HCT116 (cell line): ENCODE measurements at regions not wholly inside any gene's neighbourhood (a gene's known extent, or its start where the extent isn't known, plus 50 kb on each side); places are given as distances from the start of the nearest gene placed in this dataset.

Source experiments
- ATAC-seq: fragments of 200-7000 bp; cut with Tn5 transposase; 2 replicates; pipeline ENCODE4 v1.9.1; 2020; ENCODE audit warnings: mild to moderate bottlenecking, moderate library complexity
- BruUV-seq: library from RNA; stranded (reverse); fragments of 400-500 nt; replicated peaks from 2 replicates; lab custom pipeline; 2021; lab: Mats Ljungman, UMichigan
- CTCF ChIA-PET: fragments of 300-600 bp; sonication (Branson Sonifier 250); formaldehyde crosslinking; loops from one replicate; lab custom pipeline; 2021; ENCODE audit warnings: antibody characterized with exemption; lab: Charles Lee
- POLR2A ChIA-PET: fragments of 300-600, 350-600 bp; sonication (Branson Sonifier 250); formaldehyde crosslinking; loops from one replicate; lab custom pipeline; 2021; ENCODE audit warnings: antibody characterized with exemption; lab: Charles Lee
- RAD21 ChIA-PET, 2 experiments: fragments of 300-600 bp; sonication (Branson Sonifier 250); formaldehyde crosslinking; loops; one replicate each; lab custom pipeline; 2023; ENCODE audit warnings: low total read pairs in 2 of 2; ENCODE audit not compliant: uncharacterized antibody in 2 of 2, unreplicated experiment in 2 of 2, low non-redundant PET in 1 of 2; lab: Charles Lee
- DNase-seq: peaks from one replicate; pipeline ENCODE4 v3.0.0-alpha.2; 2010; ENCODE audit warnings: low read depth, low spot score
- H2AFZ ChIP-seq: fragments of 200-600 bp; shearing (Covaris generic), sonication (generic); 2 replicates; pipeline ENCODE4 v1.6.1; 2017; ENCODE audit warnings: low read depth, mixed run types, mixed read lengths, antibody characterized with exemption, low read length; ENCODE audit not compliant: poor library complexity, severe bottlenecking
- H3K27ac ChIP-seq: 2 replicates; pipeline ENCODE4 v1.5.1; 2012; ENCODE audit warnings: low read depth, low read length
- H3K27me3 ChIP-seq: fragments of 200-600 bp; sonication (generic); 2 replicates; pipeline ENCODE4 v1.6.1; 2016; ENCODE audit warnings: mixed run types, low read length, mixed read lengths; ENCODE audit not compliant: insufficient read depth
- H3K36me3 ChIP-seq, 2 experiments: fragments of 200-500 bp in 1 of 2; fragments of 200-600 bp in 1 of 2; sonication (Bioruptor generic) in 1 of 2; sonication (generic) in 1 of 2; 2 replicates each; pipeline versions ENCODE4 v1.5.1 to v1.6.1; 2014 to 2016; ENCODE audit warnings: low read length in 2 of 2, inconsistent platforms in 1 of 2, mixed read lengths in 1 of 2, mixed run types in 1 of 2; ENCODE audit not compliant: insufficient read depth in 2 of 2, control insufficient read depth in 1 of 2
- H3K4me1 ChIP-seq, 2 experiments: fragments of 200-600 bp in 1 of 2; sonication (generic) in 1 of 2; 2 replicates each; pipeline versions ENCODE4 v1.5.1 to v1.6.1; 2012 to 2017; ENCODE audit warnings: low read length in 2 of 2, inconsistent platforms in 1 of 2, mild to moderate bottlenecking in 1 of 2, mixed read lengths in 1 of 2, mixed run types in 1 of 2, moderate library complexity in 1 of 2; ENCODE audit not compliant: insufficient read depth in 2 of 2, control insufficient read depth in 1 of 2
- H3K4me2 ChIP-seq: fragments of 200-600 bp; sonication (generic); 2 replicates; pipeline ENCODE4 v1.6.1; 2017; ENCODE audit warnings: mixed run types, low read length, mixed read lengths
- H3K4me3 ChIP-seq, 2 experiments: fragments of 200-600 bp in 1 of 2; sonication (generic) in 1 of 2; replicated peaks in 1 of 2; 2 replicates each; pipeline ENCODE4 v1.5.1; 2011 to 2016; ENCODE audit warnings: low read length in 2 of 2, control low read depth in 1 of 2, low read depth in 1 of 2, mild to moderate bottlenecking in 1 of 2, mixed read lengths in 1 of 2, mixed run types in 1 of 2
- H3K79me2 ChIP-seq: fragments of 200-600 bp; sonication (generic); 2 replicates; pipeline ENCODE4 v1.6.1; 2017; ENCODE audit warnings: mild to moderate bottlenecking, mixed run types, low read length, moderate library complexity, mixed read lengths; ENCODE audit not compliant: insufficient read depth
- H3K9ac ChIP-seq: fragments of 200-600 bp; sonication (generic); 2 replicates; pipeline ENCODE4 v1.6.1; 2016; ENCODE audit warnings: low read length, mixed read lengths
- H3K9me2 ChIP-seq: fragments of 200-600 bp; sonication (generic), shearing (Covaris generic); 2 replicates; pipeline ENCODE4 v1.6.1; 2017; ENCODE audit warnings: mixed run types, mild to moderate bottlenecking, moderate library complexity; ENCODE audit not compliant: insufficient read depth
- H3K9me3 ChIP-seq, 2 experiments: fragments of 200-500 bp in 1 of 2; fragments of 200-600 bp in 1 of 2; sonication (Bioruptor generic) in 1 of 2; sonication (generic) in 1 of 2; 2 replicates each; pipeline ENCODE4 v1.6.1; 2014 to 2017; ENCODE audit warnings: low read length in 2 of 2, mixed read lengths in 2 of 2, inconsistent platforms in 1 of 2, low read depth in 1 of 2, mild to moderate bottlenecking in 1 of 2, mixed run types in 1 of 2, moderate library complexity in 1 of 2; ENCODE audit not compliant: control insufficient read depth in 1 of 2, insufficient read depth in 1 of 2
- H4K20me1 ChIP-seq: fragments of 200-600 bp; sonication (generic), shearing (Covaris generic); 2 replicates; pipeline ENCODE4 v1.6.1; 2017; ENCODE audit warnings: mixed run types, mild to moderate bottlenecking, moderate library complexity; ENCODE audit not compliant: insufficient read depth
- CBX3 ChIP-seq: IDR thresholded peaks from 2 replicates; pipeline ENCODE4 v1.6.1; 2012; ENCODE audit warnings: low read depth
- CTCF ChIP-seq, 3 experiments: fragments of 200-600 bp in 1 of 3; sonication (generic) in 1 of 3; IDR thresholded peaks in 2 of 3; conservative IDR thresholded peaks in 1 of 3; 2 replicates each; pipeline ENCODE4 v1.5.1; 2012 to 2017; ENCODE audit warnings: low read depth in 2 of 3, low read length in 2 of 3, antibody characterized with exemption in 1 of 3, borderline replicate concordance in 1 of 3, control low read depth in 1 of 3, mild to moderate bottlenecking in 1 of 3, mixed read lengths in 1 of 3, mixed run types in 1 of 3, moderate library complexity in 1 of 3; ENCODE audit not compliant: insufficient read depth in 1 of 3
- ELF1 ChIP-seq: IDR thresholded peaks from 2 replicates; pipeline ENCODE4 v1.6.1; 2012; ENCODE audit warnings: low read depth, borderline replicate concordance
- FOSL1 ChIP-seq: IDR thresholded peaks from 2 replicates; pipeline ENCODE4 v1.6.1; 2012; ENCODE audit warnings: low read depth
- RAD21 ChIP-seq: IDR thresholded peaks from 2 replicates; pipeline ENCODE4 v1.6.1; 2012; ENCODE audit warnings: low read depth, mild to moderate bottlenecking
- REST ChIP-seq: IDR thresholded peaks from 2 replicates; pipeline ENCODE4 v1.6.1; 2012; ENCODE audit warnings: low read depth
- SP1 ChIP-seq: IDR thresholded peaks from 2 replicates; pipeline ENCODE4 v1.6.1; 2012; ENCODE audit warnings: low read depth
- SRF ChIP-seq: IDR thresholded peaks from 2 replicates; pipeline ENCODE4 v1.6.1; 2012; ENCODE audit warnings: low read depth
- TCF7L2 ChIP-seq: IDR thresholded peaks from 2 replicates; pipeline ENCODE4 v1.7.0; 2011; ENCODE audit warnings: borderline replicate concordance, inconsistent platforms; ENCODE audit not compliant: insufficient read depth, insufficient read length; ENCODE audit errors: extremely low read depth
- ZBTB33 ChIP-seq: IDR thresholded peaks from 2 replicates; pipeline ENCODE4 v1.6.1; 2011; ENCODE audit warnings: mild to moderate bottlenecking, low read length, moderate library complexity; ENCODE audit not compliant: insufficient replicate concordance; ENCODE audit errors: extremely low read depth
- ZFX ChIP-seq: fragments of 450-650 bp; IDR thresholded peaks from 2 replicates; pipeline ENCODE4 v1.6.1; 2017
- ZNF274 ChIP-seq: fragments of 200-500 bp; sonication (Bioruptor generic); IDR thresholded peaks from 2 replicates; pipeline ENCODE4 v1.6.1; 2014; ENCODE audit warnings: mild to moderate bottlenecking, low read depth, low read length, inconsistent platforms
- intact Hi-C: fragments of 100-400 bp; cut with micrococcal nuclease; formaldehyde crosslinking; loops from 2 replicates; pipeline ENCODE4 v1.10.0; 2022

- Histone ChIP-seq H3K4me2 (no peak overlapping the region), H4K20me1 (no peaks in the 10 kb centered on the region), H3K4me1 (peaks cover 9 to 16% of the 10 kb centered on the region in 2 experiments; a peak in 3 of 4 replicates), H3K27ac (no peak overlapping the region), H3K79me2 (no peaks in the 10 kb centered on the region), H3K36me3 (no peaks in the 10 kb centered on the region), H3K27me3 (no peaks in the 10 kb centered on the region), H3K9me2 (no peaks in the 10 kb centered on the region), H3K9ac (no peak overlapping the region), H3K9me3 (no peaks in the 10 kb centered on the region), H3K4me3 (no peak overlapping the region), H2AFZ (no peak overlapping the region)
- CTCF ChIA-PET = interaction anchor here (1.0 to 2.4 kb wide), 2 partner anchors 151 to 246 kb away, joined by 5 to 9 read pairs; no protein-coding TSS in a partner anchor
- intact Hi-C loops = no loop called here
- no peak for DNase-seq
- TF ChIP-seq RAD21 (peak; percentile 32; the same call in 1 of the 2 replicates), ELF1 (no peak)
- RAD21 ChIA-PET = no interaction called here
- POLR2A ChIA-PET = no interaction called here
- ATAC-seq = no peak
- BruUV-seq = no TSS peak
These were observed 126.9 kb downstream of the PALM2AKAP2 start for GRCh38 chr9:109906766-109907382.

GRCh38 chr9:109907400-109907799 lies 127.4 kb downstream of the PALM2AKAP2 start:
- ATAC-seq (no peak), DNase-seq (no peak)
- Histone ChIP-seq H3K79me2 (no peaks in the 10 kb centered on the region), H3K27me3 (no peaks in the 10 kb centered on the region), H3K4me2 (no peak overlapping the region), H3K36me3 (no peaks in the 10 kb centered on the region), H3K9me2 (no peaks in the 10 kb centered on the region), H4K20me1 (no peaks in the 10 kb centered on the region), H3K9me3 (no peaks in the 10 kb centered on the region), H3K9ac (no peak overlapping the region), H3K4me3 (no peak overlapping the region), H3K4me1 (peaks cover 9 to 19% of the 10 kb centered on the region in 2 experiments; a peak in 3 of 4 replicates), H2AFZ (no peak overlapping the region), H3K27ac (no peak overlapping the region)
- intact Hi-C loops = no loop called here
- POLR2A ChIA-PET = no interaction called here
- RAD21 ChIA-PET = no interaction called here
- CTCF ChIA-PET = interaction anchor here (1.0 to 2.4 kb wide), 2 partner anchors 150 to 245 kb away, joined by 5 to 9 read pairs; no protein-coding TSS in a partner anchor
- no TSS peak for BruUV-seq
- TF ChIP-seq REST (no peak), SRF (no peak), CBX3 (no peak), CTCF (IDR thresholded peaks at IDR 0.05 in 2 of 3, conservative IDR thresholded peaks at IDR 0.05 in 1 of 3; ENCODE audit: borderline replicate concordance in 1 of 3, insufficient read depth in 1 of 3, low read depth in 2 of 3, low read length in 2 of 3) (no peak), ZBTB33 (no peak), SP1 (no peak), ZNF274 (no peak), ZFX (no peak), FOSL1 (no peak), TCF7L2 (no peak)
